H1 (cell line): ENCODE measurements at regions not wholly inside any gene's neighbourhood (a gene's known extent, or its start where the extent isn't known, plus 50 kb on each side); places are given as distances from the start of the nearest gene placed in this dataset.

Experiments used
- CTCF ChIA-PET: fragments of 300-600 bp; sonication (Branson Sonifier 250); formaldehyde crosslinking; loops from one replicate; lab custom pipeline; 2021; ENCODE audit not compliant: partially characterized antibody; lab: Charles Lee
- POLR2A ChIA-PET: fragments of 300-600 bp; sonication (Branson Sonifier 250); formaldehyde crosslinking; loops from one replicate; lab custom pipeline; 2021; ENCODE audit warnings: inconsistent platforms; ENCODE audit not compliant: partially characterized antibody; lab: Charles Lee
- DNase-seq, 2 experiments: peaks; one replicate each; pipeline versions ENCODE4 v3.0.0 to v3.0.0-alpha.2; 2010 to 2022; ENCODE audit warnings: low spot score in 2 of 2, low read depth in 1 of 2, mixed read lengths in 1 of 2
- FAIRE-seq: peaks from 2 replicates; lab custom pipeline; 2011; peaks lifted over from hg19 to GRCh38; lab: Jason Lieb, UNC
- H2AFZ ChIP-seq: 2 replicates; pipeline ENCODE4 v1.8.1; 2012; ENCODE audit warnings: low read length, inconsistent platforms
- H2AK5ac ChIP-seq: 2 replicates; pipeline ENCODE4 v1.6.1; 2013; ENCODE audit warnings: low read depth, low read length
- H2BK120ac ChIP-seq: replicated peaks from 2 replicates; pipeline ENCODE3; 2013; ENCODE audit warnings: low read depth, low read length, inconsistent platforms
- H2BK12ac ChIP-seq: 2 replicates; pipeline ENCODE4 v1.6.1; 2013; ENCODE audit warnings: low read depth, low read length
- H2BK15ac ChIP-seq: 2 replicates; pipeline ENCODE4 v1.6.1; 2013; ENCODE audit warnings: low read length
- H2BK20ac ChIP-seq: 2 replicates; pipeline ENCODE4 v1.6.1; 2013; ENCODE audit warnings: low read length
- H2BK5ac ChIP-seq: 2 replicates; pipeline ENCODE4 v1.6.1; 2013; ENCODE audit warnings: low read depth, low read length
- H3K14ac ChIP-seq: 2 replicates; pipeline ENCODE4 v1.6.1; 2013; ENCODE audit warnings: inconsistent platforms; ENCODE audit not compliant: insufficient read length
- H3K18ac ChIP-seq: 2 replicates; pipeline ENCODE4 v1.6.1; 2013; ENCODE audit warnings: low read length; ENCODE audit errors: extremely low read depth
- H3K23ac ChIP-seq: 2 replicates; pipeline ENCODE4 v1.6.1; 2013; ENCODE audit warnings: inconsistent platforms; ENCODE audit not compliant: insufficient read length
- H3K23me2 ChIP-seq: 2 replicates; pipeline ENCODE4 v1.6.1; 2013; ENCODE audit warnings: low read depth, low read length
- H3K27ac ChIP-seq: 2 replicates; pipeline ENCODE4 v1.6.1; 2011; ENCODE audit warnings: low read depth, low read length, inconsistent platforms
- H3K27me3 ChIP-seq, 4 experiments: replicated peaks in 1 of 4; 1 replicate in 1 of 4; 2 replicates in 3 of 4; pipeline versions ENCODE4 v1.6.1 to v1.8.1; 2011 to 2013; ENCODE audit warnings: low read length in 3 of 4, mild to moderate bottlenecking in 3 of 4, inconsistent platforms in 2 of 4, mixed read lengths in 2 of 4, moderate library complexity in 1 of 4; ENCODE audit not compliant: control insufficient read depth in 3 of 4, insufficient read depth in 3 of 4; ENCODE audit errors: extremely low read depth in 1 of 4
- H3K36me3 ChIP-seq, 4 experiments: 2 replicates each; pipeline versions ENCODE4 v1.6.1 to v1.8.1; 2011 to 2013; ENCODE audit warnings: mild to moderate bottlenecking in 4 of 4, low read length in 3 of 4, moderate library complexity in 2 of 4, control low read depth in 1 of 4, inconsistent platforms in 1 of 4; ENCODE audit not compliant: insufficient read depth in 4 of 4, control insufficient read depth in 2 of 4
- H3K4ac ChIP-seq: replicated peaks from 2 replicates; pipeline ENCODE3; 2013; ENCODE audit warnings: low read length, low read depth, mixed read lengths, inconsistent platforms; ENCODE audit not compliant: insufficient read length
- H3K4me1 ChIP-seq, 4 experiments: replicated peaks in 1 of 4; 1 replicate in 1 of 4; 2 replicates in 3 of 4; pipeline versions ENCODE4 v1.6.1 to v1.8.1; 2011 to 2013; ENCODE audit warnings: low read length in 3 of 4, inconsistent platforms in 2 of 4, mixed read lengths in 1 of 4; ENCODE audit not compliant: insufficient read depth in 4 of 4, control insufficient read depth in 3 of 4
- H3K4me2 ChIP-seq, 2 experiments: 2 replicates each; pipeline versions ENCODE4 v1.6.1 to v1.8.1; 2011 to 2013; ENCODE audit warnings: low read depth in 2 of 2, low read length in 2 of 2, control low read depth in 1 of 2, inconsistent platforms in 1 of 2, mild to moderate bottlenecking in 1 of 2; ENCODE audit not compliant: insufficient read depth in 1 of 2
- H3K4me3 ChIP-seq, 4 experiments: fragments of 200-600, 300-600 bp in 1 of 4; sonication (generic), shearing (Covaris generic), sonication (Bioruptor Twin) in 1 of 4; 2 replicates each; pipeline versions ENCODE4 v1.5.1 to v1.8.1; 2011 to 2016; ENCODE audit warnings: low read length in 4 of 4, low read depth in 3 of 4, control low read depth in 2 of 4, inconsistent platforms in 2 of 4, mild to moderate bottlenecking in 2 of 4, mixed read lengths in 1 of 4, moderate library complexity in 1 of 4; ENCODE audit not compliant: insufficient read depth in 2 of 4; ENCODE audit errors: extremely low read depth in 1 of 4
- H3K56ac ChIP-seq: replicated peaks from 2 replicates; pipeline ENCODE3; 2013; ENCODE audit warnings: low read depth, mild to moderate bottlenecking, mixed read lengths, low read length, inconsistent platforms; ENCODE audit not compliant: insufficient read length
- H3K79me1 ChIP-seq: 2 replicates; pipeline ENCODE4 v1.6.1; 2013; ENCODE audit warnings: low read depth, low read length, control low read depth
- H3K79me2 ChIP-seq, 2 experiments: 2 replicates each; pipeline versions ENCODE4 v1.6.1 to v1.8.1; 2012 to 2013; ENCODE audit warnings: low read length in 2 of 2, mild to moderate bottlenecking in 2 of 2, inconsistent platforms in 1 of 2; ENCODE audit not compliant: insufficient read depth in 2 of 2, control insufficient read depth in 1 of 2
- H3K9ac ChIP-seq, 4 experiments: replicated peaks in 1 of 4; 1 replicate in 1 of 4; 2 replicates in 3 of 4; pipeline versions ENCODE4 v1.6.1 to v1.8.1; 2011 to 2013; ENCODE audit warnings: low read depth in 3 of 4, low read length in 3 of 4, control low read depth in 2 of 4, mild to moderate bottlenecking in 2 of 4, moderate library complexity in 2 of 4, inconsistent platforms in 1 of 4; ENCODE audit errors: extremely low read depth in 1 of 4
- H3K9me3 ChIP-seq, 2 experiments: 2 replicates each; pipeline versions ENCODE4 v1.6.1 to v1.8.1; 2012 to 2013; ENCODE audit warnings: mild to moderate bottlenecking in 2 of 2, moderate library complexity in 2 of 2, control low read depth in 1 of 2, inconsistent platforms in 1 of 2, low read depth in 1 of 2, low read length in 1 of 2, mixed read lengths in 1 of 2; ENCODE audit not compliant: insufficient read depth in 2 of 2
- H4K20me1 ChIP-seq, 2 experiments: replicated peaks in 1 of 2; 2 replicates each; pipeline versions ENCODE3 to v1.8.1; 2011 to 2013; ENCODE audit warnings: inconsistent platforms in 2 of 2, low read length in 2 of 2, mild to moderate bottlenecking in 1 of 2; ENCODE audit not compliant: insufficient read depth in 2 of 2, control insufficient read depth in 1 of 2
- H4K5ac ChIP-seq: 2 replicates; pipeline ENCODE4 v1.6.1; 2013; ENCODE audit warnings: low read length, low read depth, mixed read lengths, inconsistent platforms; ENCODE audit not compliant: insufficient read length
- H4K8ac ChIP-seq: 2 replicates; pipeline ENCODE4 v1.8.0; 2013; ENCODE audit warnings: mild to moderate bottlenecking, moderate library complexity, low read length, inconsistent platforms; ENCODE audit not compliant: insufficient read depth; ENCODE audit errors: extremely low read depth
- H4K91ac ChIP-seq: replicated peaks from 2 replicates; pipeline ENCODE3; 2013; ENCODE audit warnings: low read length, mixed read lengths, inconsistent platforms; ENCODE audit not compliant: insufficient read length
- CEBPB ChIP-seq: IDR thresholded peaks from 2 replicates; pipeline ENCODE4 v1.6.1; 2012; ENCODE audit warnings: low read depth, low read length
- JUN ChIP-seq: IDR thresholded peaks from 2 replicates; pipeline ENCODE4 v1.6.1; 2011; ENCODE audit warnings: low read depth, mild to moderate bottlenecking, improper control_type of control experiment, low read length
- WGBS, 2 experiments: shearing (Covaris generic) in 1 of 2; methylation state at CpG; one replicate each; pipeline versions ENCODE4 v1.1.6 to v1.1.7; 2013 to 2015; ENCODE audit warnings: low lambda C conversion rate in 2 of 2, mixed read lengths in 2 of 2, inconsistent platforms in 1 of 2, low coverage in 1 of 2, missing lambda C conversion rate in 1 of 2; ENCODE audit not compliant: insufficient replicate concordance in 2 of 2, insufficient coverage in 1 of 2, insufficient read length in 1 of 2; ENCODE audit errors: extremely low coverage in 1 of 2, missing lambda C conversion rate in 1 of 2; 5-methylcytosine and 5-hydroxymethylcytosine counted together

- Histone ChIP-seq H3K18ac (no peak overlapping the region), H2BK5ac (peak overlapping the region; percentile 12; the same call in 1 of the 2 replicates), H3K27me3 (no peaks in the 10 kb centered on the region), H3K4me1 (no peaks in the 10 kb centered on the region), H4K5ac (no peak overlapping the region), H3K36me3 (no peaks in the 10 kb centered on the region), H2BK15ac (no peak overlapping the region), H3K9ac (no peak overlapping the region), H4K8ac (no peak overlapping the region), H2BK12ac (no peak overlapping the region; the same call in 1 of the 2 replicates), H3K4me3 (no peak overlapping the region), H3K14ac (no peak overlapping the region), H4K20me1 (no peaks in the 10 kb centered on the region), H3K79me1 (no peaks in the 10 kb centered on the region), H2BK20ac (peak overlapping the region; percentile 34; the same call in 1 of the 2 replicates), H2AFZ (peak overlapping the region; percentile 58; the same call in 1 of the 2 replicates), H3K23me2 (no peaks in the 10 kb centered on the region), H3K23ac (no peak overlapping the region), H3K27ac (no peak overlapping the region), H3K9me3 (no peaks in the 10 kb centered on the region), H3K79me2 (no peaks in the 10 kb centered on the region), H3K56ac (no peak overlapping the region), H3K4ac (no peak overlapping the region)
- WGBS, 2 experiments: 100% methylated on average over 1 of the region's 1 CpG; no CpG with 5 or more reads in 1 of the 2 experiments
- POLR2A ChIA-PET: no interaction called here
- DNase-seq: no peak
- CTCF ChIA-PET: no interaction called here
- TF ChIP-seq CEBPB (peak; percentile 64; the same call in 1 of the 2 replicates), JUN (no peak)
- TF ChIP-seq, all 59 proteins: peak for 1
- no peak overlapping the region for H4K91ac ChIP-seq
- H2AK5ac ChIP-seq: no peak overlapping the region
- no peak overlapping the region for H3K4me2 ChIP-seq
- no peak overlapping the region for H2BK120ac ChIP-seq
- no peak for FAIRE-seq
Measured at GRCh38 chr1:221316491-221317056, 425.3 kb downstream of the DUSP10 start.
